Bone marrow (tissue), 2 donors: ENCODE measurements at regions not wholly inside any gene's neighbourhood (a gene's known extent, or its start where the extent isn't known, plus 50 kb on each side); places are given as distances from the start of the nearest gene placed in this dataset.
"Not testable (repeated sequence)": the region's sequence is repeated elsewhere in the genome, so short reads cannot be mapped to it uniquely, and the experiment has no call there.

Experiments
- DNase-seq, 2 donors: peaks; one replicate each; lab custom pipeline; 2025; lab: John Stamatoyannopoulos, UW

DNA sequence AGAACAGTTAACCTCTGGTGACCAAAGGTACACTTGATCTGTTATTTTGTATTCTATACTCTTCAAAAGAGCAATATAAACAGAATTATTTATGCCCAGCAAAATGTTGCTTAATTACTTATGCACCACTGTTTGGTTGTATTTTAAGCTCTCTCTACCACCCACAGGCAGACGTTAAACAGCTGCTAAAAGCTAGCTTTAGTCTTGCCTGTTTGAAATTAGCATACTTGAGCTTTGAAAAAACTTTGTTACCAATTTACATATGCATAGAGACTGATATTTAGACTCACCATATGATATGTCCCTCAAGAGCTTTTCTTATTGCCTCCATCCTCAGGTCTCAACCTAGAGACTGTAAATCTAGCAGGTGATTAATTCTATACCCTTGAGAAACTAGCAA, 426.9 kb downstream of the NR4A2 start:
- no peak for DNase-seq

DNA sequence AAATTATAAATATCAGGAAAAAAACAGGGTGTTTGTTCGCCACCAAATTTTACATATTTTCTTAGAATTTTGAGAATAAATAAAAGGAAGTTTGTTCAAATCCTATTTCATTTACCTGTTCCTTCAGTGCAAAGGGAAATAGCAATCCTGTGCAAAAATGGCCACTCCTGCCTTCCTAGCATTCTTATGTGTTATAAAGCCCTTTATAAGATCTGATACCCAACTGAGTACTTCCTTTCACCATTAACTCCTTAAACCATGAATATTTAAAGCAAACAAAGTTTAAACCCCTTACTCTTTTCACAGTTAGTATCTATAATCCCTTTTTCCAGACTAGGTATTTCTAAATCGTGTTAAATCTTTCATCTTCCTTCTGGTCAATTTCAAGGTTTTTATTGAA, 427.8 kb downstream of the NR4A2 start:
- DNase-seq: no peak

GRCh38 chr2:155902635-155903034, 429.9 kb downstream of the NR4A2 start:
- no peak for DNase-seq

DNA sequence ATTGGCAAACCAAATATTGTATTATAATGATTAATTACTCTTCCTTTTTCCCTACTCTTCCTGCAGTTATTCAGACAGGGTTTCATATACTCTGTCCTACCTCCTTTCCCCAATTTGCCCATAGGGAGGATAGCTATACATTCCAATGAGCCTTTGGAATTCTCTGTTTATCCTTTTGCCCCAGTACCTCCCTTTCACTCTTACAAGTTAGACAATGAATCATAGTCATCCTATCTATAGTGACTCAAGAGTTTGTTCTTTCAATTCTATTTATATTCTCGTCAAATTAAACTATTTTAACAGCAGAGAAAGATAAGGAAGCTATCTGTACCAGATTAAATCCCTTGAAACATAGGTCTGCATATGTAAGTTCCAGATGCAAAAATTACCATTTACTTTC, 437.5 kb downstream of the NR4A2 start:
- DNase-seq: no peak

- DNase-seq: not testable (repeated sequence)
Measured at GRCh38 chr2:155880382-155880781, 452.1 kb downstream of the NR4A2 start.

GRCh38 chr2:155879900-155880299, 452.6 kb downstream of the NR4A2 start:
- not testable (repeated sequence) for DNase-seq

DNA sequence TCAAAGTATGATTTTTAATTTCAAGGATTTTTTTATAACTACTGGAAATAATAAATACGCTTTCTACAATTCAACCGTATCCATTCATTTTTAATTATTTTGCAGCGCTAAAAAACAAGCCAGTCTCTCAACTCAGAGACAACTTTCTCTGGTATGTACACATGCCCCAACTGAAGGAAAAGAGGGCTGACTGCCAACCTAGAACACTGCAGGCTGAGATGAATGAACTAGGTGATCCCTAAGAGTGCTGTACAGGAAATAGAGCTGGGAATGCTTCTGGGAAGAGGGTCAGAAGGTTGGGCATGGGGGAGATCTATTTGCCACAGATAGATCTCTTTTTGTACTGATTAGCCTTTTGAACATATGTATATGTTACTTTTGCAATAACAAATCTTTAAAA, 460.1 kb downstream of the NR4A2 start:
- no peak for DNase-seq

- DNase-seq: no peak
Measured at GRCh38 chr2:155871940-155872339, 460.6 kb downstream of the NR4A2 start.

DNA sequence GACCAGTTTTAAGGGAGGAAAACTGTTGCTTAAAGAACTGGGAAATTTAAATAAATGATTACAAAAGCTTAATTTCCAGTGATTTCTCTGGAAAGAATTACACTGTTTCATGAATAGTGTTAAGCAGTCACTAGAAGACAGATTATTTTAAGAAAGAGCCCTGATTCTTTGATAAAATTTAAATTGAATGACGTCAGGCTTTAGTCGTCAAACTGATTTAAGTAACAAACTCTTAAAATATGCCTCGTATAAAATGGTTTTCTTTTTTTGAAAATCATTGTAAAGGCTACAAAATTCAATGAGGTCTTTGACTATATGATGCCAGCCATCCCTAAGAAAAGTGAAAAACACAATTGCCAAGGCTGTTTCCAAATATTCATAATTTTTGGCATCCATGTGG, 465.0 kb downstream of the NR4A2 start:
- no peak for DNase-seq

DNA sequence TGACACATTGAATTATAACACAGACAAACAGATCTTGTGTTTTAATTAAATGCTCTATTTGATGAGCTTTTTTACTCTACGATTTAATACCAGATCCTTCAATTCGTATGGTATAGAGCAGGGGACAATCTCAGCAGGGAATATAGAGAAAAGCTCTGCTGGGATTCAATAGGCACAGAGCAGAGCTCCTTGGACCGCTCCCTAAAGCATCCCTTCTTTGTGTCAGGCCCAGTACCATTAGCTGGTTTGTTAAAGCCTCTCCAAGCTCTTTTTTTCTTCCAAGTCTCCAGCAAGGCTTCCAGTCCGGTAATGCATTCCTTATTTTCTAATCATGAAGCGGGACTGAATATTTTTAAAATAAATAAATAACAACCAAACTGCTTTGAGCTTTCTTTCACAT, 466.0 kb downstream of the NR4A2 start:
- DNase-seq: no peak

GRCh38 chr2:155852156-155852555, 480.4 kb downstream of the NR4A2 start:
- DNase-seq: no peak

GRCh38 chr2:155846259-155846658, 486.3 kb downstream of the NR4A2 start:
- no peak for DNase-seq

DNA sequence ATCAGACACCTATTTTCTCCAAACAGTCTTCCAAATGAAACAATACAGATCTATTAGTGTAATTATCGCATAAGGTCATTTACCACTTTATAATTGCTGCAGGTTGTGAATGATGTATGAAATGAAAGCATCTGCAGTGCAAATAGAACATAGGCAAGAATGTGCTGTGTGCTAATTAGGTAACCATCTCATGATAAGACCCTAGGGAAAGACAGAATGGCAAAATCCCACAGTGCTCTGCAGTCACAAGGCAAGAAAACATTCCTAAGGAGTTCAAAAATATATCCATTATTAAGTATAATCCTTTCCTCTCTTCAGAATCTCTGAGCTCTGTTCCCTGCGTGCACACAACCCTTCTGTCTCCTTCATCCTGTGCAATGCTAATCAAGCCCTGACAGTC, 488.1 kb downstream of the NR4A2 start:
- DNase-seq: no peak

DNA sequence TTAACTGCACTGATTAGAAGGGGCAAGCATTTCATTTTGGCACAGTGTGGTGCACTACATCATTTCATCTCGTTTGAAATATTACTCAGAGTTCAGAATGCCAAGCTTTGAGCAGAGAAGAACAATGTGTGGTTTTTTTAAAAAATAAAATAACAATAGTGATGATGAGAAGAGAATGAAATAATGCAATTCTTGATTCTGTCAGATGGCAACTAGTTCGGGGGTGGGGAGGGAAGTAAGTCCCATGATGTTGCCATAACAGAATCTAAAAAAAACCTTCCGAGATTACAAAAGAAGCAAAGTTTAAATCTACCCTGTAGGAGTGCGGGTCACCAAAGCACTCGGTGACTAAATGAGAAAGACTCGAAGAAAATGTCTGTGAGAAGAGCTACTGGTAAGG, 490.4 kb downstream of the NR4A2 start:
- no peak for DNase-seq

- no peak for DNase-seq
Measured at GRCh38 chr2:155841442-155841841, 491.1 kb downstream of the NR4A2 start.

DNA sequence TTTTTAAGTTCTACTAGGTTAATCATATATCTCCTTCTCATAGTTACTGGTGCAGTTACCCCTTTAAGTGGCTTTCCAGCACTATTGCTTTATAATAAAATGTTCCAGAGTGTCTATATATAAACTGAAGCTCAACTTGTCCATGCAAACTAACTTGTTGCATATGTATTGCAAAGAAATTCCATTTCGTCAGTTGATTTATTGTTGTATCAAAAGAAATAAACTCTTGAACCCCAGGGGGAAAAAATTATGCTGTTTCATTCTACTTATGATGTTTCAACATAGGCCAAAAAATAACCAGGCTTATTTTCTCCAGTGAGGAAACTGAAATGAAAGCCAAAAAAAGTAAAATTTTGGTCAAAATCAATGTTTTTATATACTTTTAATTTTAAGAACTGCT, 491.9 kb downstream of the NR4A2 start:
- no peak for DNase-seq

- no peak for DNase-seq
Measured at GRCh38 chr2:155839991-155840390, 492.5 kb downstream of the NR4A2 start.

- no peak for DNase-seq
Measured at GRCh38 chr2:155839436-155839835, 493.1 kb downstream of the NR4A2 start.

DNA sequence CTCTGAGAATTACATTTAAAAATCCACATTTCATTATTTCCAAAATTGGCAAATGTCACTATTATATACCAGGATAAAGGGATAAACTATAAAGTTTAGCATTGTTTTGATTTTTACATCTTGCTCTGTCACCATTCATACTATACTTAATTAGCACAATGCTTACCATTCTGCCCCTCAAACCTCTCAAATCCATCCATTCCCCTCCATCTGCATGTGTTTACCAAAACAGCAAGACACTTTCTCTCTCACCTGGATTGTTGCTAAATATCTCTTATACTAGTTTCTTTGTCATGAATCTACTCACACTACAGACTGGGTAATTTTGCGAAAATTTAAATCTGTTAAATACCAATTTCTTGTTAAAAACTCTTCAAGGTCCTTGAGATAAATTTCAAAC, 496.1 kb downstream of the NR4A2 start:
- no peak for DNase-seq

DNA sequence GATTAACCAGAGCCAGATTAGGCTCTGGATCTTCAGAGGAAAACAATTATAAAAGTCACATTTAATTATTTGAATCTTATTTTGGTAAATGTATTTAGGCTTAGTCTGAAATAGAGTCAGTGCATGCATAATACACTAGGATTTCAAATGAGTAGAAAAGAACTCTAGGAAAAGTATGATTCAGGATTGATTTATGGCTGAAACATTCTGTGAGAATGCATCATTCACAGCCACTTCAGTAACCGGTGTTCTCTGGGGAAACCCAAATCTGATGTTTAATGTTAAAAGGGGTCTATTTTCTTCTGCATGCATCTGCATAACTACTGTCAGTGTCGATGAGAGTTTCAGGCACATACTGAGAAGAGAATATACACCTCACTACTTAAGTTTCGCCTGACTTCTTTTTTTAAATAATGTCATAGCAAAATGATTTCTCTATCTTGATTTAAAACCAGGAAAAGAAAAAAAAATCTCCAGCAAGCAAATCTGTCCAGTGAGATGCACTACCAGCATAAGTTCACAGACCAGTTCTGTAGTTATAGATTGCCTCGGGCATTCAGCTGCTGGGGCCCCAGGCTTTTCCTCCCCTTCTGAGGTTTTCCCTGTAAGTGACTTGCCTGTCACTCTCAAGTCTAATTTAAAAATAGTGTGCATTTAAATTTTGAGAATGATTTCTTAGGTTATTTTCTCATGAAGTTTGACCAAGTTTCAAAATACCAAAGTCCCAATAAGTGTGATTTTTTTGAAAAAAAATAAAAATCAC, 501.5 kb downstream of the NR4A2 start:
- no peak for DNase-seq

DNA sequence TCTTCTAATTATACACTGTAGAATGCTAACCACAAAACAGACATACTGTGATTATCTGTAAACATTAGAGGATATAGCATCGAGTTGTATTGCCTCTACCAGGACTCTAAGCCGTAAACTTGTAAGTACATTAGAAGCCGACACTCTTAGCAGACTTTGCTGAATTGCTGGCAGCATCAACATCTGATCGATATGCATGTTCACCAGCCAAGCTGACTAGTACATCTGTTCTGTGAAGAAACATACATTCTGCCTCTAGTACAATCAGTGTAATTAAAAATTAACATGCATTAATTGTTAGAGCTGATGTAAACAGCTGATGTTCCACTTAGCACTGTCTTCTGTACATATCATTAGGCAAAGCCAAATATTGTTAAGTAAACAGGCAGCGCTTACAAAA, 502.2 kb downstream of the NR4A2 start:
- DNase-seq: no peak

DNA sequence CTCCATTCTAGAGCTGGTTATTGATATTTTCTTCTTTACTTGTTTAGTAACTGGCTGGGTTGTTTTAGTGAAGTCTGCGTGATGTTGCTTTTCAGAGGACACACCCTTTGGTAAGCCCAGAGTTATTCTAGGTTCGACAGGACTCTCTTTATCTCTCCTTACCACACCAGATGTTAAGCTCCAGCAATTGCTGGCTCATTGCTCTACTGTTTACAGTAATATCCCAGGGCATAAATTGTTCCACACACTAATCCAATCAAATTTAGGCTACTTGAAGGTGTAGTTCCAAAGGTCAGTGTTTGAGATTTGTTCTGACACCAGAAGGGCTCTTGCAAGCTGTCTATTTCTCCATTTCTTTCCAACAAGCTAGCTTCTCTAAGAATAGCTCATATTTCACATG, 506.6 kb downstream of the NR4A2 start:
- no peak for DNase-seq

GRCh38 chr2:155815851-155816250, 516.7 kb downstream of the NR4A2 start:
- no peak for DNase-seq

DNA sequence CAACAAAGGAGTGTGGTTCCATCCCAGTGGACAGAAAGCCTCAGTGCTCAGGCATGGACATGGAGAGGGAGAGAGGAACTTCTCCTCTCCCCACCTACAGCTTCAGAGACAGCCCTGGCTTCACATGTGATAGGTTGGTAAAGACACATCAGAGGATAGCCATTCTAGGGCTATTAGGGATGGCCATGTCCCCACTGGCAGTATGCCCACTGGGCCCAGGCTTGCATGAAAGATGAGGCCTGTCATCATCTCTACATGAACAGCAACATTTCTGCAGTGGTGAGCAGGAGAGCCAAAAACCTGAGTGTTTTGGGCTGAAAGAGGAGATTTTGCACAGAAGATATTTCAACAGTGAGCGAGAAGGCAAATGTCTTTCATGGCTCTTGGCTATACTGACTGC, 517.2 kb downstream of the NR4A2 start:
- no peak for DNase-seq
